ENCODE measurements at regions not wholly inside any gene's neighbourhood (a gene's known extent, or its start where the extent isn't known, plus 50 kb on each side); places are given as distances from the start of the nearest gene placed in this dataset.

GRCh38 chr12:105706973-105707334 lies 376.5 kb downstream of the C12orf75 start:
- H3K27ac ChIP-seq (ENCODE audit: control insufficient read depth, insufficient read depth): no peak overlapping the region
- ChIA-PET RAD21 (ENCODE audit: unreplicated experiment) (no interaction called here), SMC1A (ENCODE audit: uncharacterized antibody, unreplicated experiment) (interaction anchor here (1.0 to 1.4 kb wide), 2 partner anchors 20 to 429 kb away, joined by 3 to 5 read pairs; no protein-coding TSS in a partner anchor), POLR2A (no interaction called here), CTCF (interaction anchor here (0.5 to 6.1 kb wide), 3 partner anchors 41 to 429 kb away, joined by 3 to 58 read pairs (median 7); no protein-coding TSS in a partner anchor)
- H3K4me3 ChIP-seq: no peak overlapping the region
- no peak overlapping the region for H3K9ac ChIP-seq (ENCODE audit: control insufficient read depth, insufficient read depth, low read length)
- no peaks in the 10 kb centered on the region for H3K36me3 ChIP-seq (ENCODE audit: control insufficient read depth in 2 of 2, insufficient read depth in 2 of 2, low read length in 1 of 2)
- H3K79me2 ChIP-seq (ENCODE audit: control insufficient read depth, insufficient read depth, low read length): no peaks in the 10 kb centered on the region
- FAIRE-seq: no peak
- H3K4me1 ChIP-seq (ENCODE audit: control insufficient read depth, insufficient read depth, low read length): no peaks in the 10 kb centered on the region
- H4K20me1 ChIP-seq (ENCODE audit: control insufficient read depth, insufficient read depth): no peaks in the 10 kb centered on the region
- BruUV-seq (replicated peaks): no TSS peak
- no peak overlapping the region for H3K4me2 ChIP-seq (ENCODE audit: control insufficient read depth, insufficient read depth)
- no peaks in the 10 kb centered on the region for H3K27me3 ChIP-seq (replicated peaks in 1 of 2; ENCODE audit: control insufficient read depth in 2 of 2, insufficient read depth in 2 of 2, low read length in 1 of 2)
- in situ Hi-C loops (cut with MboI) (loop anchor here (5.0 kb wide), 1 partner anchor 425 kb away; no protein-coding TSS in a partner anchor), intact Hi-C loops (cut with micrococcal nuclease; ENCODE audit: unreplicated experiment) (loop anchor here (5.0 kb wide), 1 partner anchor 285 kb away; no protein-coding TSS in a partner anchor)
- no peak for DNase-seq (ENCODE audit: low read depth, low spot score)
- no peaks in the 10 kb centered on the region for H3K9me3 ChIP-seq (replicated peaks; ENCODE audit: control insufficient read depth, insufficient read depth, low read length)
- TF ChIP-seq HDAC2 (IDR thresholded peaks at IDR 0.05): no peak
- TF ChIP-seq TCF7 (IDR thresholded peaks at IDR 0.05; ENCODE audit: borderline replicate concordance): no peak
- no peak for TF ChIP-seq FOXM1 (IDR thresholded peaks at IDR 0.05; ENCODE audit: low read depth, low read length)
- TF ChIP-seq CREB1 (IDR thresholded peaks at IDR 0.05; ENCODE audit: low read depth): no peak
- TF ChIP-seq BCLAF1 (IDR thresholded peaks at IDR 0.05): no peak
- TF ChIP-seq MTA3 (IDR thresholded peaks at IDR 0.05; ENCODE audit: borderline replicate concordance, low read length): no peak
- TF ChIP-seq GATAD2B (conservative IDR thresholded peaks at IDR 0.05; ENCODE audit: low read depth): no peak
- no peak for TF ChIP-seq EP300 (IDR thresholded peaks at IDR 0.05; ENCODE audit: borderline replicate concordance in 1 of 2, control insufficient read depth in 1 of 2, low read depth in 2 of 2, low read length in 2 of 2)
- no peak for TF ChIP-seq ZNF384 (IDR thresholded peaks at IDR 0.05; ENCODE audit: borderline replicate concordance, low read depth, low read length)
- TF ChIP-seq MYB (IDR thresholded peaks at IDR 0.05; ENCODE audit: borderline replicate concordance, low read depth, low read length): no peak
- no peak overlapping the region for H2AFZ ChIP-seq (ENCODE audit: control insufficient read depth, low read depth, low read length)
- ATAC-seq: no peak
- 20% methylated on average over 3 of the region's 3 CpGs for WGBS (ENCODE audit: insufficient coverage, insufficient replicate concordance, low lambda C conversion rate, missing lambda C conversion rate)
